Neural progenitor cell (in vitro differentiated cells): ENCODE measurements at regions not wholly inside any gene's neighbourhood (a gene's known extent, or its start where the extent isn't known, plus 50 kb on each side); places are given as distances from the start of the nearest gene placed in this dataset.
"Not testable (repeated sequence)": the region's sequence is repeated elsewhere in the genome, so short reads cannot be mapped to it uniquely, and the experiment has no call there.

Experiments used
- DNase-seq: peaks from one replicate; pipeline ENCODE4 v3.0.0-alpha.2; 2016; ENCODE audit warnings: low spot score
- H2AFZ ChIP-seq: fragments of 200-600 bp; sonication (generic); replicated peaks from 2 replicates; pipeline ENCODE4 v1.6.1; 2016; ENCODE audit warnings: antibody characterized with exemption
- H3F3A ChIP-seq: fragments of 200-600 bp; sonication (generic); 2 replicates; pipeline ENCODE4 v1.6.1; 2016; ENCODE audit warnings: antibody characterized with exemption, low read depth
- H3K27ac ChIP-seq: fragments of 200-600 bp; sonication (generic); 2 replicates; pipeline ENCODE4 v1.5.1; 2016; ENCODE audit warnings: mild to moderate bottlenecking
- H3K27me3 ChIP-seq: fragments of 200-600 bp; sonication (generic); 2 replicates; pipeline ENCODE4 v1.6.1; 2016; ENCODE audit warnings: mild to moderate bottlenecking, moderate library complexity
- H3K36me3 ChIP-seq: fragments of 200-600 bp; sonication (generic); 2 replicates; pipeline ENCODE4 v1.5.1; 2016
- H3K4me1 ChIP-seq: fragments of 200-600 bp; sonication (generic); 2 replicates; pipeline ENCODE4 v1.6.1; 2016; ENCODE audit warnings: mixed run types
- H3K4me2 ChIP-seq: fragments of 200-600 bp; sonication (generic); 2 replicates; pipeline ENCODE4 v1.6.1; 2016
- H3K4me3 ChIP-seq: fragments of 200-600 bp; sonication (generic); 2 replicates; pipeline ENCODE4 v1.5.1; 2016
- H3K79me2 ChIP-seq: fragments of 200-600 bp; sonication (generic); 2 replicates; pipeline ENCODE4 v1.6.1; 2016; ENCODE audit warnings: low read depth
- H3K9ac ChIP-seq: fragments of 200-600 bp; sonication (generic); 2 replicates; pipeline ENCODE4 v1.6.1; 2016
- H3K9me3 ChIP-seq: fragments of 200-600 bp; sonication (generic); 2 replicates; pipeline ENCODE4 v1.5.1; 2016; ENCODE audit warnings: low read depth
- H4K20me1 ChIP-seq: fragments of 200-600 bp; sonication (generic); 2 replicates; pipeline ENCODE4 v1.6.1; 2016; ENCODE audit warnings: low read depth
- H3K27ac Mint-ChIP-seq: 3 replicates; pipeline ENCODE4 v1.8.0; 2021; ENCODE audit warnings: mixed read lengths
- H3K27me3 Mint-ChIP-seq: 2 replicates; pipeline ENCODE4 v1.8.0; 2022; ENCODE audit warnings: low read depth, mild to moderate bottlenecking, inconsistent platforms, moderate library complexity, mixed read lengths; ENCODE audit not compliant: insufficient read depth
- H3K36me3 Mint-ChIP-seq: 3 replicates; pipeline ENCODE4 v1.8.0; 2021; ENCODE audit warnings: mixed read lengths
- H3K4me1 Mint-ChIP-seq: 3 replicates; pipeline ENCODE4 v1.8.0; 2021; ENCODE audit warnings: mixed read lengths
- H3K4me3 Mint-ChIP-seq: 3 replicates; pipeline ENCODE4 v1.8.0; 2021; ENCODE audit warnings: mild to moderate bottlenecking, moderate library complexity, mixed read lengths
- H3K9me3 Mint-ChIP-seq: 3 replicates; pipeline ENCODE4 v1.8.0; 2020; ENCODE audit warnings: mixed read lengths

GRCh38 chr2:87592974-87593373, 154.9 kb upstream of the PLGLB2 start:
- not testable (repeated sequence) for H2AFZ ChIP-seq, H3K9me3 ChIP-seq, H4K20me1 ChIP-seq, DNase-seq, H3K36me3 ChIP-seq, H3F3A ChIP-seq, H3K4me3 Mint-ChIP-seq, H3K27me3 Mint-ChIP-seq, H3K9me3 Mint-ChIP-seq, H3K27me3 ChIP-seq, H3K9ac ChIP-seq, H3K79me2 ChIP-seq, H3K4me1 ChIP-seq, H3K4me2 ChIP-seq, H3K27ac ChIP-seq, H3K27ac Mint-ChIP-seq, H3K4me1 Mint-ChIP-seq, H3K36me3 Mint-ChIP-seq, H3K4me3 ChIP-seq

GRCh38 chr2:87593784-87594610, 153.9 kb upstream of the PLGLB2 start:
- H3K4me1 ChIP-seq, H4K20me1 ChIP-seq, H3K79me2 ChIP-seq, H3F3A ChIP-seq, H3K27me3 Mint-ChIP-seq, DNase-seq, H3K4me2 ChIP-seq, H3K27me3 ChIP-seq, H3K27ac Mint-ChIP-seq, H3K4me3 ChIP-seq, H3K27ac ChIP-seq, H2AFZ ChIP-seq, H3K36me3 ChIP-seq, H3K9me3 ChIP-seq, H3K36me3 Mint-ChIP-seq, H3K4me3 Mint-ChIP-seq, H3K9ac ChIP-seq, H3K4me1 Mint-ChIP-seq, H3K9me3 Mint-ChIP-seq: not testable (repeated sequence)

GRCh38 chr2:87594611-87594992, 153.3 kb upstream of the PLGLB2 start:
- not testable (repeated sequence) for DNase-seq, H3K36me3 ChIP-seq, H3K27me3 Mint-ChIP-seq, H3K9me3 Mint-ChIP-seq, H3K79me2 ChIP-seq, H3K36me3 Mint-ChIP-seq, H3K9me3 ChIP-seq, H3F3A ChIP-seq, H4K20me1 ChIP-seq, H3K27ac ChIP-seq, H3K4me3 ChIP-seq, H3K4me2 ChIP-seq, H2AFZ ChIP-seq, H3K4me1 Mint-ChIP-seq, H3K27ac Mint-ChIP-seq, H3K9ac ChIP-seq, H3K4me3 Mint-ChIP-seq, H3K27me3 ChIP-seq, H3K4me1 ChIP-seq

- H3K27ac Mint-ChIP-seq, H3K27me3 Mint-ChIP-seq, H3K4me1 ChIP-seq, H3K27ac ChIP-seq, H3K9me3 ChIP-seq, H3F3A ChIP-seq, H3K9me3 Mint-ChIP-seq, H4K20me1 ChIP-seq, H3K36me3 Mint-ChIP-seq, H3K4me3 Mint-ChIP-seq, DNase-seq, H3K9ac ChIP-seq, H3K79me2 ChIP-seq, H2AFZ ChIP-seq, H3K36me3 ChIP-seq, H3K27me3 ChIP-seq, H3K4me2 ChIP-seq, H3K4me1 Mint-ChIP-seq, H3K4me3 ChIP-seq: not testable (repeated sequence)
Observed at GRCh38 chr2:87595017-87595416, 152.9 kb upstream of the PLGLB2 start.

- not testable (repeated sequence) for H3K4me1 ChIP-seq, H3K27me3 Mint-ChIP-seq, H3K27ac Mint-ChIP-seq
Observed at GRCh38 chr2:87600961-87601360, 146.9 kb upstream of the PLGLB2 start.

GRCh38 chr2:87602118-87602517, 145.8 kb upstream of the PLGLB2 start:
- not testable (repeated sequence) for H3K27ac Mint-ChIP-seq, H3K9me3 Mint-ChIP-seq, H3K27ac ChIP-seq, H3K36me3 Mint-ChIP-seq, H3K27me3 ChIP-seq, H3F3A ChIP-seq, H3K9me3 ChIP-seq, H3K79me2 ChIP-seq, H3K4me3 Mint-ChIP-seq, H3K4me1 Mint-ChIP-seq, H3K36me3 ChIP-seq, H3K4me2 ChIP-seq, H3K4me3 ChIP-seq, H3K9ac ChIP-seq, DNase-seq, H3K27me3 Mint-ChIP-seq, H2AFZ ChIP-seq, H3K4me1 ChIP-seq, H4K20me1 ChIP-seq

More at GRCh38 chr2:87600961-87601360, 146.9 kb upstream of the PLGLB2 start:
- not testable (repeated sequence) for H3K27me3 ChIP-seq, H3K9ac ChIP-seq, H2AFZ ChIP-seq, H3K36me3 ChIP-seq, H3K4me2 ChIP-seq, H3F3A ChIP-seq, H3K4me3 ChIP-seq, H3K36me3 Mint-ChIP-seq, H3K9me3 ChIP-seq, H4K20me1 ChIP-seq, H3K4me1 Mint-ChIP-seq, H3K27ac ChIP-seq, H3K79me2 ChIP-seq, H3K4me3 Mint-ChIP-seq, H3K9me3 Mint-ChIP-seq, DNase-seq

DNA sequence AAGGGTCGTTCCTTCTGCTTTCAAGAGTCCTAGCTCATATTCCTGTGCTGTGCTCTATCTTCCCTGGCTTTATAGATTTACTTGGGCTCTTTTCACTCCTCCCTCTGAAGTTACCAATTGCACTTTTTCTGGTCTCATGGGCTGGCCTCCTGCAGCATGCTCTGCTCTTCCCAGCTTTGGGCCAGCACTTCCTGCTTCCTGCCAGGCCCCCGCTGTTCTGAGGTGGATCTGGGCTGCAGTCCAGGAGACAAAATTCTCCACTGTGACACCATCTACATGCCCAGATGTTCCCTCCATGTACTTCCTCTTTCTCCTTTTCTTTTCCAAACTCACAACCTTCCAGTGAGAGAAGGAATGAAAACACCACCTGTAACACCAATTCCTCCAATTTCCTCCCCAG, 145.2 kb upstream of the PLGLB2 start:
- H3K4me3 Mint-ChIP-seq, H4K20me1 ChIP-seq, H3K27ac Mint-ChIP-seq, H3K4me1 Mint-ChIP-seq, H3K36me3 ChIP-seq, H3K27ac ChIP-seq, DNase-seq, H3K9me3 Mint-ChIP-seq, H2AFZ ChIP-seq, H3K4me3 ChIP-seq, H3K4me1 ChIP-seq, H3K27me3 ChIP-seq, H3K9me3 ChIP-seq, H3F3A ChIP-seq, H3K36me3 Mint-ChIP-seq, H3K27me3 Mint-ChIP-seq, H3K4me2 ChIP-seq, H3K79me2 ChIP-seq, H3K9ac ChIP-seq: not testable (repeated sequence)

DNA sequence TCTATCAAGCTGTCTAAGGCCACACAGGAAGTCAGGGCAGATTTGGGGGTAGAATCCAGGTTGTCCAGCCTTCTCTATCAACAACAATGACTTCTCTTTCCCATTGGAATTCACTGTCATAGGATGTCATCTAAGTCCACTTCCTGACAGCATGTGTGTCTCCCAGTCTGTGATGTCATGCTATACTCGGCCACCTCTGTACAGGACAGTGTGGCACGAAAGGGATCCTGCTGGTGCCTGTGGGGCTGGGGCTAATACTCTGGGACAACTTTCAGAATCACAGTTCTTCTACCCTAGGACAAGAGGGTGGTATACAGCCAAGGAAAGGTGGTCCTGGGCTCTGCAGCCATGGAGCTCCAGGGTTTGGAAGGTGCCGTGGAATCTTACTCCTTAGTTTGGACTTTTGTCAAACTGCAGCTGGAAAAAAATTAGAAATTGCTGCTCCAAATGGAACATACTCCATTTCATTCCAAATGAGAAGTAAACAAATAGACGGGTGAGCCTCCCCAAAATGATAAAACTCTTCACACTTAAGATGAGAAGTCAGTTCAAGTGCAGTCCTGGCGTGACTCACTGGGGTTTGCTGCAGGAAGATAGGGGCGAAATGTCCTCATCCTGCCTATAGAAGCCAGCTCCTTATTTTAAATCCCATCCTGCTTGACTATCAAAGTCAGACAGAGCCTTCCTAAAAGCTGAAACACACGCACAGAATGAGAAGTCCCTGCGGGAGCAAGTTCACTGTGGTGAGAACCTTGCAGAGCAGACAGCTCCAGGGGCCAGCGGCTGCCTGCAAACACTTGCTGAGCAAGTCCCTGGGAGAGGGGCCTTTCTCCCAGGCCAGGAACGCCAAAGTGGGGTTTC, 144.2 kb upstream of the PLGLB2 start:
- H4K20me1 ChIP-seq, H3K27ac ChIP-seq, DNase-seq, H3F3A ChIP-seq, H3K79me2 ChIP-seq, H3K4me1 ChIP-seq, H3K27me3 Mint-ChIP-seq, H3K27me3 ChIP-seq, H3K4me3 ChIP-seq, H3K9me3 Mint-ChIP-seq, H3K36me3 ChIP-seq, H3K9me3 ChIP-seq, H3K4me3 Mint-ChIP-seq, H3K9ac ChIP-seq, H3K36me3 Mint-ChIP-seq, H3K4me1 Mint-ChIP-seq, H3K4me2 ChIP-seq, H3K27ac Mint-ChIP-seq, H2AFZ ChIP-seq: not testable (repeated sequence)
